Sciatic nerve (tissue), 2 donors: ENCODE measurements at regions not wholly inside any gene's neighbourhood (a gene's known extent, or its start where the extent isn't known, plus 50 kb on each side); places are given as distances from the start of the nearest gene placed in this dataset.

Experiments used
- ATAC-seq: fragments of 200-7000 bp; cut with Tn5 transposase; one replicate; pipeline ENCODE4 v1.9.1; 2020; ENCODE audit warnings: mild to moderate bottlenecking, moderate library complexity
- DNase-seq: peaks from one replicate; pipeline ENCODE4 v3.0.0-alpha.2; 2020; ENCODE audit warnings: low spot score
- intact Hi-C: fragments of 100-400 bp; cut with DNase I; formaldehyde crosslinking; loops from one replicate; pipeline ENCODE4 v1.14.2; 2022
- donor health status: DM: no; HTN: no; CAD: no.
- donor health status: DM: no; HTN: no; CAD: no.

- ATAC-seq (no peak), DNase-seq (no peak)
- intact Hi-C loops: no loop called here
These were observed 129.6 kb upstream of the EEF1E1 start for GRCh38 chr6:8231956-8232355.

DNA sequence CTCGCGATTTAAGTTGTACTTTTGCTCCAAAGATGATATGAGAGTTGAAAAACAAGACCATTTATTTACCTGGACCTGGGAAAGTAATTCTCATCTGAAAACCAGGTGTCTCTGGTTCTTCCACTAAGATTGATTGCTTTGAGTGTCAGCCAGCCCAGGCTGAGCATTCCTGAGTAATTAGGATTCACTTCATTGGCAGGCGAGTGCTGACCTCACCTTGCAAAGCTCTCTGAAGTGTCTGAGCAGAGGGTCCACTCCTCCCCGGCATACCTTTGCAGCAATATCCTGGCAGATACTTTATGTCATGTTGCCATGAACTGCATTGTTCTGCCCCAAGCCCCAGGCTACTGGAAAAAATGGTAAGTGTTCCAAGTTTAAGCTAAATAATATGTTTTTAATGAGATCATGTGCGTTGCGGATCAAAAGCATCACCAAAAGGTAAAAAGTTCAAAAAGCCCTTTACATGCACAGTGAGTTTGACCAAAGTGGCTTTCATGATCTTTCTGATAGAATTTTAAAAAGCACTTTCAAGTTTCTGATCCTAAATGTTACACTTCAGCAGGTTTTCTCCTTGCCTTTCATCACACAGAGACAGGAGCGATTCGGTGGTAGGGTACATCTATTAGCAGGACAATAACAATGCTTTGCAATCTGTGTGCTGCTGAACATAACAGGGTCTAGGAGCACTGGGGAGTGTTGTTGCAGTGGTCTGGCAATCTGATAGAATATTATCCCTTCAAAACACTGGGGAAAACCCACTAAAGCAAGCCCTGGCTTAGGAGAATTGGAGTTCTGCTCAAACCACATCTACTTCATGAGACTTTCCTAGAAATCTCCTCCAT is 127.8 kb upstream of the EEF1E1 start:
- DNase-seq: no peak
- no peak for ATAC-seq
- intact Hi-C loops: no loop called here

- intact Hi-C loops: no loop called here
- ATAC-seq: no peak
- DNase-seq: no peak
These were observed 122.8 kb upstream of the EEF1E1 start for GRCh38 chr6:8225113-8225512.

DNA sequence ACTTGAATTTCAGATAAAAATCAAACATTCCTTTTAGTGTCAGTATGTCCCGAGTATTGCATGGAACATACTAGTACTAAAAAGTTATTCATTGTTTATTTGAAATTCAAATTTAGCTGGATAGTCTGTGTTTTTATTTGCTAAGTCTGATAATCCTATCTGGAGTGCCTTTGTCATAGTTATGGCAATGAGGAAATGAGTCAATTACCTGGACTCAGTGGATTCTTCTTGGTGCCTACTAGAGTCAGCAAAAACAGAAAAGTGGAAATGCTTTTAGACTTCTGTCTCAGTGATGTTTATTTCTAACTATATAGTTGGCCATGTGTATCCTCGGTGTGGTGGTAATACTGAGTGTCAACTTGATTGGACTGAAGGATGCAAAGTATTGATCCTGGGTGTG is 121.3 kb upstream of the EEF1E1 start:
- DNase-seq: no peak
- no peak for ATAC-seq
- intact Hi-C loops: no loop called here

GRCh38 chr6:8219352-8219943 is 117.1 kb upstream of the EEF1E1 start:
- DNase-seq (no peak), ATAC-seq (no peak)
- intact Hi-C loops: no loop called here

DNA sequence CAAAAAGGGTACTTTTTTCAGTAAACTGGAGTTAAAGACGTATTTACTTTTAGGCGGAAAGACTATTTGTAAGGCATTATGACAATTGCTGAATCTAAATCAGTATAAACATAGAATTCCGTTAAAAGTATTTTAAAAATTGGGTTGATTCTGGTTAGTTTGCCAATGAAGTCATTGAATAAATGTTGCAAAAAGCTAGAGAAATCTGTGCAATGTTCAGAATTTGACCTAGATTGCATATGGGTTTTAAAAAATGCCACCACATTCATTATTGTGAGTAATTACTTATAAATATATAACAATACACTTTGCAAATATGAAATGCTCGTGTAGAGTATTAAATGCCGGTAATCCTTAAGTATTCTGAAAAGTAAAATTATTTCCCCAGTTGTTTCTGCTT is 116.5 kb upstream of the EEF1E1 start:
- intact Hi-C loops: no loop called here
- ATAC-seq (no peak), DNase-seq (no peak)

GRCh38 chr6:8215631-8216030 is 113.3 kb upstream of the EEF1E1 start:
- DNase-seq (no peak), ATAC-seq (no peak)
- intact Hi-C loops: no loop called here

GRCh38 chr6:8213995-8214394 is 111.6 kb upstream of the EEF1E1 start:
- DNase-seq: no peak
- ATAC-seq: no peak
- intact Hi-C loops: no loop called here

DNA sequence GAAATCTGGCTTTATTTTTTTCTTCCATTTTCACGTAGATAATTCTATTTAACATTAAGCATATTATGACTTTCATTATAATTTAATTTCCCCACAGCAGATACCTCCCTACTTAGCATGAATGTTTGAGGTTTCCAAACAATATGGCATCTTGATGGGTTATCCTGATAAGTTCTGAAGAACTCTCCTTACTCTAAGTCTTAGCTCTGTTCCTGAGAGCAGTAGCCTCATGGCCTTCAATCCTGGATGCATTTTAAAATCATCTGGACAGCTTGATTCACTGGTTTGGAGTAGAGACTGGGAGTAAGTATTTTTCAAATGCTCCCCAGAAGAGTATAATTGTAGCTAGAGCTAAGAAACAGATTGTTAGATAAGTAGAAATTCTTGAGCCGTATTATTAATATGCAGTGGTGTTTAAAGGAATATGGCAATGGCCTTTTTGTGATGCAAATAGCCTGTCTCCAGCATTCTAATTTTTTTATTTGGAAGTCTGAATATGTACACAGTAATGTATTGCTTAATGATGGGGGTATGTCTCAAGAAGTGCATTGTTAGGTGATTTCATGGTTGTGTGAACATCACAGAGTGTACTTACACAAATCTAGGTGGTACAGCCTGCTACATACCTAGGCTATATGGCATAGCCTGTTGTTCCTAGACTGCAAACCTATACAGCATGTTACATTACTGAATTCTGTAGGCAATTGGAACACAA is 110.5 kb upstream of the EEF1E1 start:
- intact Hi-C loops: no loop called here
- no peak for DNase-seq
- ATAC-seq: no peak

DNA sequence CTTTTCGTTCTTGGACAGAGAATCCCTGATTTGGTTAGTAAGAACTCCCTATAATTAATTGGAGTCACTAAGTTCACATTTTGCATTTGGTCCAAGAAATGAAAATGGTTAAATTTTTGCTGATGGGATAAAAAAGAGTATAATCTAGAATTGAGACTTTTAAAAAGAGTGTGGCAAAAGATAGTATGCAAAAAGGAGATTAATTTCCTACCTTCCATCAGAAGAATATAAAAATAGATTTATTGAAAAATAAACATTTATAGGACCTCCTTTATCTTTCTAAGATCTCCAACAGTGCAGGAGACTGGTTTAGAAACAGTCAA is 105.5 kb upstream of the EEF1E1 start:
- intact Hi-C loops: no loop called here
- ATAC-seq (no peak), DNase-seq (no peak)

GRCh38 chr6:8207191-8207868 is 105.0 kb upstream of the EEF1E1 start:
- ATAC-seq (no peak), DNase-seq (no peak)
- intact Hi-C loops: no loop called here

- DNase-seq (no peak), ATAC-seq (no peak)
- intact Hi-C loops: no loop called here
These were observed 101.0 kb upstream of the EEF1E1 start for GRCh38 chr6:8203337-8203736.

GRCh38 chr6:8201679-8202078 is 99.3 kb upstream of the EEF1E1 start:
- intact Hi-C loops: no loop called here
- ATAC-seq: no peak

GRCh38 chr6:8200255-8200654 is 97.9 kb upstream of the EEF1E1 start:
- intact Hi-C loops: no loop called here
- DNase-seq: no peak
- no peak for ATAC-seq

More at GRCh38 chr6:8201679-8202078, 99.3 kb upstream of the EEF1E1 start:
- no peak for DNase-seq

- no peak for ATAC-seq
- intact Hi-C loops: no loop called here
- DNase-seq: no peak
These were observed 93.4 kb upstream of the EEF1E1 start for GRCh38 chr6:8195714-8196102.

DNA sequence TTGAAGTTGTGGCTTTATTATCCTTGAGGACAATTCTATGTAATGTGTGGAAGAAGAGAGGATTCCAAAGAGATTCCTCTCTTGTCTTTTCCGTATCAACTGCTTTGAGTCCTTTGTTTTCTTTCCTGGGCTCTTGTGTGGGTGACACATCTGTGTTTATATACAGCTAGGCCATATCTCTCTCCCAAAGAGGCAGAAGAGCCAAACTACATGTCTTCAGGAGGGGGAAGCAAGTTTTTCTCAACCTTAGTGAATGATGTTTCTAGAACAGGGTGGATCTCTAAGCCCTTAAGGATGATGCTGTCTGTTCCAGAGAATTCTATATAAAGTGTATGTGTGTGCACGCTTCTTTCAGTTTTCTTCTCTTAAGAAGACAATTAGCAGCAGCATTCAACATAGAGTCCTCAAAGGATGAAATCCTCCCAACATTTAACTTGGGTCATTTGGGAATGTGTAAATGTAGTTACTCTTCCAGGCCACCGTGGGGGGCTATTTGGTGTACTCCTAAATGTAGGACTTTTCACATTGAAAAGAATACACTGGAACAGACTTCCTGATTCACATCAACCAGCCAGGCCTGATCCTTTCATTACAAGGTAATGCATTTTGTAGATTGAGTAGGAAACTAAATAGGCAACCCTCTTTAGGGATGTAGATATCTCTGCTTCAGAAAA is 92.8 kb upstream of the EEF1E1 start:
- no peak for ATAC-seq
- DNase-seq: no peak

DNA sequence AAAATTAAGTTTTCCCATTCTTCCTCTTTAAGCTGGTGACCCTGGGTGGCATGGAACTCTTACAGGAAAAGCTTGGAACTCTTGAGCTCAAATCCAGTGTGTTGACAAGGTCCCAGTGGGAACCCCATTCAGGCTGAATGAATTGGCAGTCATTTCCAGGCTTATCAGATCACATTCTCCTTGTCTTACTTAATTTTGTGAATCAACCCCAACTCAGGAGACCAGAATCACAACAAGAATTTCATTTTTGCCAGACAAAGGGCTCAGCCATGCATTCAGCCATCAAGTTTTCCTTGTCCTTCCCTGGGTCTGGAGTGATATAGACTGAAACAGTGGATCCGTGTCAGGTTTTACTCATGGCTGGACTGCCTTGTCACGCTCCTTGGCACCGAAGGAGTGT is 92.1 kb upstream of the EEF1E1 start:
- intact Hi-C loops: no loop called here
- DNase-seq: no peak
- ATAC-seq: no peak

More for the DNA sequence above, 92.8 kb upstream of the EEF1E1 start:
- intact Hi-C loops: no loop called here

- no peak for ATAC-seq
- intact Hi-C loops: no loop called here
- DNase-seq: no peak
These were observed 91.2 kb upstream of the EEF1E1 start for GRCh38 chr6:8193541-8193940.

GRCh38 chr6:8192597-8192996 is 90.2 kb upstream of the EEF1E1 start:
- intact Hi-C loops: no loop called here
- DNase-seq (no peak), ATAC-seq (no peak)
